OCI-LY1 (cell line): ENCODE measurements at regions not wholly inside any gene's neighbourhood (a gene's known extent, or its start where the extent isn't known, plus 50 kb on each side); places are given as distances from the start of the nearest gene placed in this dataset.

Experiments used
- H2AFZ ChIP-seq: fragments of 200-600 bp; sonication (generic), shearing (Covaris generic); 2 replicates; pipeline ENCODE4 v1.6.0; 2014; ENCODE audit warnings: antibody characterized with exemption, mild to moderate bottlenecking, low read length
- H3F3A ChIP-seq: fragments of 200-600 bp; sonication (generic), shearing (Covaris generic); 2 replicates; pipeline ENCODE4 v1.6.0; 2014; ENCODE audit warnings: mild to moderate bottlenecking, antibody characterized with exemption, low read length, moderate library complexity; ENCODE audit not compliant: insufficient read depth
- H3K27ac ChIP-seq: fragments of 200-600 bp; sonication (generic); 2 replicates; pipeline ENCODE4 v1.5.1; 2014; ENCODE audit warnings: low read length, mixed run types, mild to moderate bottlenecking, low read depth; ENCODE audit not compliant: poor library complexity, severe bottlenecking
- H3K27me3 ChIP-seq: fragments of 200-600 bp; sonication (generic); 2 replicates; pipeline ENCODE4 v1.6.0; 2014; ENCODE audit warnings: antibody characterized with exemption, mild to moderate bottlenecking, low read length, moderate library complexity; ENCODE audit not compliant: insufficient read depth
- H3K36me3 ChIP-seq: fragments of 200-600 bp; sonication (generic); 2 replicates; pipeline ENCODE4 v1.6.1; 2014; ENCODE audit warnings: mild to moderate bottlenecking, antibody characterized with exemption, low read length, moderate library complexity, mixed read lengths; ENCODE audit not compliant: insufficient read depth
- H3K4me1 ChIP-seq: fragments of 200-600 bp; sonication (generic); 2 replicates; pipeline ENCODE4 v1.5.1; 2014; ENCODE audit warnings: mild to moderate bottlenecking, low read length, moderate library complexity; ENCODE audit not compliant: insufficient read depth, severe bottlenecking
- H3K4me2 ChIP-seq: fragments of 200-600 bp; sonication (generic), shearing (Covaris generic); 2 replicates; pipeline ENCODE4 v1.6.1; 2014; ENCODE audit warnings: low read length
- H3K4me3 ChIP-seq: fragments of 200-600 bp; sonication (generic); 2 replicates; pipeline ENCODE4 v1.5.1; 2014; ENCODE audit warnings: low read length, low read depth, mild to moderate bottlenecking, mixed read lengths; ENCODE audit not compliant: poor library complexity, severe bottlenecking
- H3K79me2 ChIP-seq: fragments of 200-600 bp; shearing (Covaris generic); 2 replicates; pipeline ENCODE4 v1.6.1; 2016; ENCODE audit warnings: mixed run types, low read length, mixed read lengths; ENCODE audit not compliant: insufficient read depth
- H3K9ac ChIP-seq: fragments of 200-600 bp; sonication (generic), shearing (Covaris generic); 2 replicates; pipeline ENCODE4 v1.6.1; 2014; ENCODE audit warnings: mild to moderate bottlenecking, low read length, mixed read lengths
- H3K9me2 ChIP-seq: fragments of 200-600 bp; sonication (generic), shearing (Covaris generic); 2 replicates; pipeline ENCODE4 v1.6.1; 2014; ENCODE audit warnings: low read depth, mild to moderate bottlenecking, low read length, mixed read lengths
- H3K9me3 ChIP-seq: fragments of 200-600 bp; shearing (Covaris generic); 2 replicates; pipeline ENCODE4 v1.6.1; 2014; ENCODE audit warnings: low read length, mixed read lengths
- H4K20me1 ChIP-seq: fragments of 200-600 bp; sonication (generic), shearing (Covaris generic); 2 replicates; pipeline ENCODE4 v1.6.0; 2016; ENCODE audit warnings: mild to moderate bottlenecking, low read length; ENCODE audit not compliant: insufficient read depth
- EZH2 ChIP-seq: fragments of 200-600 bp; sonication (generic), shearing (Covaris generic); IDR thresholded peaks from 2 replicates; pipeline ENCODE4 v1.8.0; 2017; ENCODE audit warnings: borderline replicate concordance, mixed run types, mild to moderate bottlenecking, antibody characterized with exemption, low read length, moderate library complexity, mixed read lengths
- TF ChIP-seq, protein P1 (sequence below): fragments of 200-600 bp; sonication (generic), shearing (Covaris generic); IDR thresholded peaks from 2 replicates; pipeline ENCODE4 v1.5.1; 2017; ENCODE audit warnings: mild to moderate bottlenecking, antibody characterized with exemption, low read length, moderate library complexity, mixed read lengths

GRCh38 chr22:49053578-49053977, 774.1 kb downstream of the BRD1 start:
- no peak overlapping the region for H3K27ac ChIP-seq
- H3K9me3 ChIP-seq, result no peaks in the 10 kb centered on the region
- no peaks in the 10 kb centered on the region for H3F3A ChIP-seq
- no peak for TF ChIP-seq EZH2
- TF ChIP-seq, protein P1, sequence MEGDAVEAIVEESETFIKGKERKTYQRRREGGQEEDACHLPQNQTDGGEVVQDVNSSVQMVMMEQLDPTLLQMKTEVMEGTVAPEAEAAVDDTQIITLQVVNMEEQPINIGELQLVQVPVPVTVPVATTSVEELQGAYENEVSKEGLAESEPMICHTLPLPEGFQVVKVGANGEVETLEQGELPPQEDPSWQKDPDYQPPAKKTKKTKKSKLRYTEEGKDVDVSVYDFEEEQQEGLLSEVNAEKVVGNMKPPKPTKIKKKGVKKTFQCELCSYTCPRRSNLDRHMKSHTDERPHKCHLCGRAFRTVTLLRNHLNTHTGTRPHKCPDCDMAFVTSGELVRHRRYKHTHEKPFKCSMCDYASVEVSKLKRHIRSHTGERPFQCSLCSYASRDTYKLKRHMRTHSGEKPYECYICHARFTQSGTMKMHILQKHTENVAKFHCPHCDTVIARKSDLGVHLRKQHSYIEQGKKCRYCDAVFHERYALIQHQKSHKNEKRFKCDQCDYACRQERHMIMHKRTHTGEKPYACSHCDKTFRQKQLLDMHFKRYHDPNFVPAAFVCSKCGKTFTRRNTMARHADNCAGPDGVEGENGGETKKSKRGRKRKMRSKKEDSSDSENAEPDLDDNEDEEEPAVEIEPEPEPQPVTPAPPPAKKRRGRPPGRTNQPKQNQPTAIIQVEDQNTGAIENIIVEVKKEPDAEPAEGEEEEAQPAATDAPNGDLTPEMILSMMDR, result no peak
- H3K79me2 ChIP-seq, result no peaks in the 10 kb centered on the region
- no peaks in the 10 kb centered on the region for H3K36me3 ChIP-seq
- no peak overlapping the region for H3K4me3 ChIP-seq
- no peaks in the 10 kb centered on the region for H3K27me3 ChIP-seq
- H3K4me2 ChIP-seq, result no peak overlapping the region
- no peaks in the 10 kb centered on the region for H4K20me1 ChIP-seq
- no peak overlapping the region for H2AFZ ChIP-seq
- H3K4me1 ChIP-seq, result no peaks in the 10 kb centered on the region
- H3K9ac ChIP-seq, result no peak overlapping the region
- H3K9me2 ChIP-seq, result no peaks in the 10 kb centered on the region

DNA sequence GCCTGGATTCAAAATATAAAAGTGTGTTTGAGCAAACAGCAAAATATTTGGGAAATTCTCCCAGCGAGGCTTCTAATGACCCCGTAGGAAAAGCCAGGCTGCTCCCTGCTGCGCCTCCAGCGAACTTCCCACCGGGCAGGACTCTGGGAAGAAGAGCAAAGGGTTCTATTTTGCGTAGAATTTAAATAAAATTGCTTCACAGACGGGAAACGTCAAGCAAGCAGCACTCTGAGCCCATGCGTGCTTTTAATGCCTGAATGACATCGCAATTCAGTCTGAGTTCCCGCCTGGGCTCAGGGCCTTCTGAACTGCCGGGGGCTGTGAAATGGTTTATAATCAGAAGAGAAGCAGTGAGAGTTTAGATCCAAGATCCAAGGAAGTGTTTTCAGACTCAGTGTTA, 775.1 kb downstream of the BRD1 start:
- Histone ChIP-seq H3K27me3 (no peaks in the 10 kb centered on the region), H3K4me1 (no peaks in the 10 kb centered on the region), H3K4me3 (no peak overlapping the region), H3K4me2 (no peak overlapping the region), H3K9ac (no peak overlapping the region), H4K20me1 (no peaks in the 10 kb centered on the region), H3K79me2 (no peaks in the 10 kb centered on the region), H3F3A (no peaks in the 10 kb centered on the region), H3K36me3 (no peaks in the 10 kb centered on the region), H3K9me2 (no peaks in the 10 kb centered on the region), H3K9me3 (no peaks in the 10 kb centered on the region), H3K27ac (no peak overlapping the region), H2AFZ (no peak overlapping the region)
- TF ChIP-seq, protein P1, result no peak
- TF ChIP-seq EZH2, result no peak

GRCh38 chr22:49052023-49052538, 775.6 kb downstream of the BRD1 start:
- H3K36me3 ChIP-seq, result no peaks in the 10 kb centered on the region
- no peak for TF ChIP-seq EZH2
- TF ChIP-seq, protein P1, result no peak
- H2AFZ ChIP-seq, result no peak overlapping the region
- H3K27ac ChIP-seq, result no peak overlapping the region
- no peaks in the 10 kb centered on the region for H3F3A ChIP-seq
- H3K4me3 ChIP-seq, result no peak overlapping the region
- H3K27me3 ChIP-seq, result no peaks in the 10 kb centered on the region
- no peaks in the 10 kb centered on the region for H3K79me2 ChIP-seq
- no peak overlapping the region for H3K9ac ChIP-seq
- H3K4me1 ChIP-seq, result no peaks in the 10 kb centered on the region
- H4K20me1 ChIP-seq, result no peaks in the 10 kb centered on the region
- H3K9me3 ChIP-seq, result no peaks in the 10 kb centered on the region
- no peak overlapping the region for H3K4me2 ChIP-seq
- H3K9me2 ChIP-seq, result no peaks in the 10 kb centered on the region
